Left lung (tissue), 4 donors: ENCODE measurements at regions not wholly inside any gene's neighbourhood (a gene's known extent, or its start where the extent isn't known, plus 50 kb on each side); places are given as distances from the start of the nearest gene placed in this dataset.
"Not testable (repeated sequence)": the region's sequence is repeated elsewhere in the genome, so short reads cannot be mapped to it uniquely, and the experiment has no call there.

Source experiments
- ATAC-seq: fragments of 200-7000 bp; cut with Tn5 transposase; one replicate; pipeline ENCODE4 v1.9.1; 2020; ENCODE audit warnings: moderate library complexity
- DNase-seq, 4 donors: peaks; one replicate each; pipeline ENCODE4 v3.0.0-alpha.2; 2013 to 2020
- H3K27ac ChIP-seq, 2 donors: fragments of 200-600 bp; sonication (generic) in 1 of 2; one replicate each; pipeline versions ENCODE4 v1.5.0 to v1.8.0; 2020 to 2021
- H3K27me3 ChIP-seq, 2 donors: fragments of 200-600 bp; sonication (generic) in 1 of 2; one replicate each; pipeline versions ENCODE4 v1.5.0 to v1.8.0; 2020 to 2021
- H3K36me3 ChIP-seq, 2 donors: fragments of 200-600 bp; sonication (generic) in 1 of 2; one replicate each; pipeline versions ENCODE4 v1.5.0 to v1.8.0; 2020 to 2021
- H3K4me1 ChIP-seq, 2 donors: fragments of 200-600 bp; one replicate each; pipeline ENCODE4 v1.8.0; 2021
- H3K4me3 ChIP-seq, 2 donors: fragments of 200-600 bp; sonication (generic) in 1 of 2; one replicate each; pipeline versions ENCODE4 v1.5.0 to v1.8.0; 2020 to 2021; ENCODE audit warnings: mild to moderate bottlenecking in 1 of 2
- H3K9me3 ChIP-seq, 2 donors: fragments of 200-600 bp; sonication (generic) in 1 of 2; one replicate each; pipeline versions ENCODE4 v1.5.0 to v1.8.0; 2020 to 2021
- intact Hi-C, 2 donors: fragments of 100-400 bp; cut with DNase I; formaldehyde crosslinking; loops; one replicate each; pipeline versions ENCODE4 v1.11.2 to v1.14.2; 2022
- TF ChIP-seq, protein P1 (sequence below), 2 donors: fragments of 200-600 bp; sonication (generic) in 1 of 2; IDR thresholded peaks; one replicate each; pipeline versions ENCODE4 v1.5.0 to v1.8.0; 2021; ENCODE audit warnings: antibody characterized with exemption in 2 of 2
- donor health status: DM: no; HTN: yes; CAD: no.
- donor health status: DM: no; HTN: no; CAD: no.

DNA sequence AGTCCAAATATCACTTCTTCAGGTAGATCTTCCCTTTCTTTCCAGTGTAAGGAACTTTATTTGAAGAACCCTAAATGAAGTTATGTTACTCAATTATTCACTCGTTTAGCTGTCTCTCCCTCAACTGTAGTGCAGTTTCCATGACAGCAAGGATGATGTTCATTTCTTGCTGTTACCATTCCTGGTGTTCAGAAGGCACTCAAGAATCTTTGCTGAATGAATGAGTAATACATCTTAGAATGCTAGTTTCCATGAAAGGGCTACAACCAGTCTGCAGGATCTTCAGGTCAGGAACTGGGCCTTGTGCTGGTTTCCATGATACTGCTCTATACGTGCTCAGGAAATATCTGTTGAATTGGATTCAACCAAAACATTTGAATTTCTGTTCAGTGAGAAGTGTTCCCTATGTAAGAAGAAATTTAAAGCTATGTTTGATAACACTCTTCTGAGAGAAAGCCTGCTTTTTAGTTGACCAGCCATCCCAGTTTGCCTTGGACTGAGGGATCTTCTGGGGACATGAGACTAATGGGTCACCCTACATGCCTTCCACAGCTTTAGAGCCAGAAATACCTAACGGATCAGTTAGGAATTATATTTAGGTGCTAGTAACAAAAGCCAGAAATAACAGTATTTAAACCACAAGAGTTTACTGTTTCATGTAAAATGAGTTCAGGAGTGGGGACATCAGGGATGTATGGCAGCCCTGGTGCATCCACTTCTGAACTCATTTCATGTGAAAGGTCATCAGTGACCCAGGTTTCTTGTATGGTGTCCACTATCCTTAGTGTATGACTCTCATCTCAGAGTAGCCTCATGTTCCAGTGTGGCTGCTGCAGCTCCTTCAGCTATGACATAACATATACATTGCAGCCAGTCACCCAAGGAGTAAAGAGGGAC, 500.1 kb upstream of the SGCD start:
- Histone ChIP-seq H3K27ac (no peak overlapping the region), H3K4me3 (no peak overlapping the region), H3K36me3 (no peaks in the 10 kb centered on the region), H3K27me3 (no peaks in the 10 kb centered on the region), H3K4me1 (no peaks in the 10 kb centered on the region), H3K9me3 (no peaks in the 10 kb centered on the region)
- ATAC-seq (no peak), DNase-seq (no peak)
- intact Hi-C loops = no loop called here
- TF ChIP-seq, protein P1, sequence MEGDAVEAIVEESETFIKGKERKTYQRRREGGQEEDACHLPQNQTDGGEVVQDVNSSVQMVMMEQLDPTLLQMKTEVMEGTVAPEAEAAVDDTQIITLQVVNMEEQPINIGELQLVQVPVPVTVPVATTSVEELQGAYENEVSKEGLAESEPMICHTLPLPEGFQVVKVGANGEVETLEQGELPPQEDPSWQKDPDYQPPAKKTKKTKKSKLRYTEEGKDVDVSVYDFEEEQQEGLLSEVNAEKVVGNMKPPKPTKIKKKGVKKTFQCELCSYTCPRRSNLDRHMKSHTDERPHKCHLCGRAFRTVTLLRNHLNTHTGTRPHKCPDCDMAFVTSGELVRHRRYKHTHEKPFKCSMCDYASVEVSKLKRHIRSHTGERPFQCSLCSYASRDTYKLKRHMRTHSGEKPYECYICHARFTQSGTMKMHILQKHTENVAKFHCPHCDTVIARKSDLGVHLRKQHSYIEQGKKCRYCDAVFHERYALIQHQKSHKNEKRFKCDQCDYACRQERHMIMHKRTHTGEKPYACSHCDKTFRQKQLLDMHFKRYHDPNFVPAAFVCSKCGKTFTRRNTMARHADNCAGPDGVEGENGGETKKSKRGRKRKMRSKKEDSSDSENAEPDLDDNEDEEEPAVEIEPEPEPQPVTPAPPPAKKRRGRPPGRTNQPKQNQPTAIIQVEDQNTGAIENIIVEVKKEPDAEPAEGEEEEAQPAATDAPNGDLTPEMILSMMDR (IDR thresholded peaks at IDR 0.05) = no peak

DNA sequence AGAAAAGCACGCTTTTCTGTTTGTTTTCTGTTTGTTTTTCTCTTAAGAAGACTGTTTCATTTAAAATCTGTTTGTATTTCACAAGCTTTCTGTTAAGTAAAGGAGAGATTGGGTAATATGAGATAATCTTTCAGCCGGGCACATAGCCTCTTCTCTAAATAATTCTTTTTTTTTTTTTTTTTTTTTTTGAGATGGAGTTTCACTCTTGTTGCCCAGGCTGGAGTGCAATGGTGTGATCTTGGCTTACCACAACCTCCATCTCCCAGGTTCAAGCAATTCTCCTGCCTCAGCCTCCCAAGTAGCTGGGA, 499.5 kb upstream of the SGCD start:
- H3K4me3 ChIP-seq, ATAC-seq, H3K27ac ChIP-seq, DNase-seq, H3K36me3 ChIP-seq, H3K9me3 ChIP-seq, H3K4me1 ChIP-seq, H3K27me3 ChIP-seq, intact Hi-C loops: not testable (repeated sequence)

DNA sequence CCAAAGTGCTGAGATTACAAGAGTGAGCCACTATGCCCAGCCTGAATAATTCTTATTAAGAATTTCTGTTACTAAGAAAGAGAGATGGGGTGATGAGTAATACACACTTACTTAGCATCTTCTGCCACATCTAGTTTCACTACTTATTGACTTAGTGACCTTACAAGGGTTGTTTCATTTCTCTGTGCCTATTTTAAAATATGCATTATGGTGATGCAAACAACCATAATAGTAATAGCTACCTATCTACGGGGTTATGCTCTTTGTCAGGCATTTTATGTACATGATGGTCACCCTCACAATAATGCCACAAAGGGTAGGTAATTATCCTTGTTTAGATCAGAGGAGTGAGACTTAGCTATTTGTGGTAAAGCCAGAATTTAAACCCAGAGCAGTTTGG, 499.0 kb upstream of the SGCD start:
- intact Hi-C loops = no loop called here

DNA sequence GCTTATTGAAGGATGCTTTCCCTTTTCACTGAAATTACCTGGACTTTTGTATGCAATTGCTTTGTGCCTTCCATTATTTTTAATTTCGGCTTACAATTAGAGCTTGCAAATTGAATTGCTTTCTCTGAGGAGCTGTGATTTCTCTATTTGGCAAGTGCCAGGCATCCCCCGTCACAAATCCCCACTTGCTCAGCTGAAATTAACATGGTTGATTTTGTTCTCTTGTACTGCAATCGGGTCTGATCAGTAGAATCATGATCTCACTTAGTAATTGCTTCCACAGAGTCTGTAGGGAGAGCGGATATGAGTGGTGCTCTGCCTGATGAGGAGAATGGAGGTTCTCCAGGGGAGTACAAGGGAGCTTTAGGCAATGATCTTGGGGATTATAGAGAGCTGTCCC, 495.5 kb upstream of the SGCD start:
- intact Hi-C loops = no loop called here
- Histone ChIP-seq H3K4me1 (no peaks in the 10 kb centered on the region), H3K9me3 (no peaks in the 10 kb centered on the region), H3K27me3 (no peaks in the 10 kb centered on the region), H3K27ac (no peak overlapping the region), H3K36me3 (no peaks in the 10 kb centered on the region), H3K4me3 (no peak overlapping the region)
- ATAC-seq = no peak
- TF ChIP-seq, protein P1 (IDR thresholded peaks at IDR 0.05) = no peak
- DNase-seq = no peak

More for the DNA sequence above, 499.0 kb upstream of the SGCD start:
- H3K4me1 ChIP-seq = no peaks in the 10 kb centered on the region
- ATAC-seq (no peak), DNase-seq (no peak)
- no peaks in the 10 kb centered on the region for H3K27me3 ChIP-seq
- no peaks in the 10 kb centered on the region for H3K36me3 ChIP-seq
- H3K27ac ChIP-seq = no peak overlapping the region
- no peaks in the 10 kb centered on the region for H3K9me3 ChIP-seq
- TF ChIP-seq, protein P1 (IDR thresholded peaks at IDR 0.05) = no peak
- no peak overlapping the region for H3K4me3 ChIP-seq

DNA sequence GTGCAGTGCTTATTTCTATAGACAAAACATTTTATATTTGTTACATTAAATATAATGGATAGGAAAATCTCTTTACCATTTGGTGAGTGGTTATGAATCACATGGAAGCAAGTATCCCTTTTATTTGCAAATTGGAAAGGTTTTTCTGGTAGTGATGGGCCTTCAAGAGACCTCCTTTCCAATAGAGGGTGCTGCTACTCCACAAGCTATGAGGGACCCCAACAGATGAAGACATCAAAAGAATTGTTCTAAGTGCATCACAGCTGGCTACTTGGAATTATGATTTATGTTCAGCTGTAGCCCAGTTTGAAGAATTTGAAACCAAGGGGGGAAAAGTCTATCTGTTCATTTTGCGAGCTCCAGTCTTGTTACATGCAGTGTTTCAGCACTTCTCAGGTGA, 493.7 kb upstream of the SGCD start:
- no peak for ATAC-seq
- TF ChIP-seq, protein P1 (IDR thresholded peaks at IDR 0.05) = no peak
- no peaks in the 10 kb centered on the region for H3K9me3 ChIP-seq
- H3K27me3 ChIP-seq = no peaks in the 10 kb centered on the region
- no peaks in the 10 kb centered on the region for H3K4me1 ChIP-seq
- H3K4me3 ChIP-seq = no peak overlapping the region
- intact Hi-C loops = no loop called here
- no peaks in the 10 kb centered on the region for H3K36me3 ChIP-seq
- DNase-seq = no peak
- no peak overlapping the region for H3K27ac ChIP-seq
